Hepatocyte (in vitro differentiated cells): ENCODE measurements at regions not wholly inside any gene's neighbourhood (a gene's known extent, or its start where the extent isn't known, plus 50 kb on each side); places are given as distances from the start of the nearest gene placed in this dataset.

Source experiments
- DNase-seq: peaks from one replicate; pipeline ENCODE4 v3.0.0-alpha.2; 2016; ENCODE audit warnings: low spot score
- H2AFZ ChIP-seq: fragments of 200-600 bp; sonication (generic); 2 replicates; pipeline ENCODE4 v1.6.0; 2016; ENCODE audit warnings: antibody characterized with exemption, mild to moderate bottlenecking
- H3K27ac ChIP-seq: fragments of 200-600 bp; sonication (generic); 2 replicates; pipeline ENCODE4 v1.5.1; 2016; ENCODE audit warnings: mild to moderate bottlenecking
- H3K27me3 ChIP-seq: fragments of 200-600 bp; sonication (generic); 2 replicates; pipeline ENCODE4 v1.6.1; 2016
- H3K36me3 ChIP-seq: fragments of 200-600 bp; sonication (generic); replicated peaks from 2 replicates; pipeline ENCODE4 v1.5.1; 2016; ENCODE audit warnings: low read depth; ENCODE audit not compliant: insufficient read depth
- H3K4me1 ChIP-seq: fragments of 200-600 bp; sonication (generic); 2 replicates; pipeline ENCODE4 v1.5.1; 2016; ENCODE audit warnings: mild to moderate bottlenecking, moderate library complexity; ENCODE audit not compliant: insufficient read depth
- H3K4me2 ChIP-seq: fragments of 200-600 bp; sonication (generic); 2 replicates; pipeline ENCODE4 v1.6.0; 2016
- H3K4me3 ChIP-seq: fragments of 200-600 bp; sonication (generic); 2 replicates; pipeline ENCODE4 v1.5.1; 2016; ENCODE audit warnings: mild to moderate bottlenecking
- H3K79me2 ChIP-seq: fragments of 200-600 bp; sonication (generic); 2 replicates; pipeline ENCODE4 v1.6.0; 2017; ENCODE audit warnings: mild to moderate bottlenecking
- H3K9me2 ChIP-seq: fragments of 200-600 bp; sonication (generic); replicated peaks from 2 replicates; pipeline ENCODE4 v1.6.0; 2017; ENCODE audit warnings: mild to moderate bottlenecking; ENCODE audit not compliant: insufficient read depth
- H3K9me3 ChIP-seq: fragments of 200-600 bp; sonication (generic); 2 replicates; pipeline ENCODE4 v1.5.1; 2016; ENCODE audit warnings: low read depth, mild to moderate bottlenecking
- H4K20me1 ChIP-seq: fragments of 200-600 bp; sonication (generic); 2 replicates; pipeline ENCODE4 v1.6.0; 2016; ENCODE audit warnings: mild to moderate bottlenecking; ENCODE audit not compliant: insufficient read depth, poor library complexity, severe bottlenecking
- CTCF ChIP-seq: fragments of 200-600 bp; sonication (generic); IDR thresholded peaks from 2 replicates; pipeline ENCODE4 v1.5.1; 2016; ENCODE audit warnings: antibody characterized with exemption, mild to moderate bottlenecking; ENCODE audit not compliant: poor library complexity
- EZH2 ChIP-seq: fragments of 200-600 bp; sonication (generic); IDR thresholded peaks from 2 replicates; pipeline ENCODE4 v1.6.1; 2016; ENCODE audit warnings: antibody characterized with exemption, mild to moderate bottlenecking, borderline replicate concordance
- EZH2phosphoT487 ChIP-seq: fragments of 200-600 bp; sonication (generic); IDR thresholded peaks from one replicate; pipeline ENCODE4 v1.6.1; 2018; ENCODE audit warnings: antibody characterized with exemption, mild to moderate bottlenecking, low read depth, moderate library complexity; ENCODE audit not compliant: unreplicated experiment, severe bottlenecking
- WGBS: methylation state at CpG from one replicate; pipeline ENCODE4 v1.1.6; 2016; ENCODE audit warnings: low lambda C conversion rate; ENCODE audit errors: missing lambda C conversion rate; 5-methylcytosine and 5-hydroxymethylcytosine counted together

GRCh38 chr11:23103416-23103815 lies 243.1 kb upstream of the CCDC179 start:
- WGBS = 76% methylated on average over 2 of the region's 2 CpGs
- Histone ChIP-seq H4K20me1 (no peaks in the 10 kb centered on the region), H3K4me2 (no peak overlapping the region)

GRCh38 chr11:23111527-23111926 lies 251.3 kb upstream of the CCDC179 start:
- Histone ChIP-seq H4K20me1 (no peaks in the 10 kb centered on the region), H3K36me3 (no peaks in the 10 kb centered on the region), H3K27ac (no peak overlapping the region), H3K4me3 (no peak overlapping the region), H3K4me2 (no peak overlapping the region), H3K79me2 (no peaks in the 10 kb centered on the region), H3K9me2 (no peaks in the 10 kb centered on the region), H3K27me3 (no peaks in the 10 kb centered on the region), H3K9me3 (no peaks in the 10 kb centered on the region), H3K4me1 (no peaks in the 10 kb centered on the region), H2AFZ (no peak overlapping the region)
- no peak for DNase-seq
- WGBS = 56% methylated on average over 2 of the region's 2 CpGs
- TF ChIP-seq EZH2phosphoT487 = no peak
- no peak for TF ChIP-seq CTCF
- no peak for TF ChIP-seq EZH2

More at GRCh38 chr11:23103416-23103815, 243.1 kb upstream of the CCDC179 start:
- H3K4me1 ChIP-seq = no peaks in the 10 kb centered on the region
- no peak for TF ChIP-seq CTCF
- no peak for TF ChIP-seq EZH2
- TF ChIP-seq EZH2phosphoT487 = no peak
- H3K27me3 ChIP-seq = no peaks in the 10 kb centered on the region
- no peaks in the 10 kb centered on the region for H3K36me3 ChIP-seq
- DNase-seq = no peak
- H3K27ac ChIP-seq = no peak overlapping the region
- H3K79me2 ChIP-seq = no peaks in the 10 kb centered on the region
- no peak overlapping the region for H3K4me3 ChIP-seq
- H3K9me2 ChIP-seq = no peaks in the 10 kb centered on the region
- H3K9me3 ChIP-seq = no peaks in the 10 kb centered on the region
- H2AFZ ChIP-seq = no peak overlapping the region

DNA sequence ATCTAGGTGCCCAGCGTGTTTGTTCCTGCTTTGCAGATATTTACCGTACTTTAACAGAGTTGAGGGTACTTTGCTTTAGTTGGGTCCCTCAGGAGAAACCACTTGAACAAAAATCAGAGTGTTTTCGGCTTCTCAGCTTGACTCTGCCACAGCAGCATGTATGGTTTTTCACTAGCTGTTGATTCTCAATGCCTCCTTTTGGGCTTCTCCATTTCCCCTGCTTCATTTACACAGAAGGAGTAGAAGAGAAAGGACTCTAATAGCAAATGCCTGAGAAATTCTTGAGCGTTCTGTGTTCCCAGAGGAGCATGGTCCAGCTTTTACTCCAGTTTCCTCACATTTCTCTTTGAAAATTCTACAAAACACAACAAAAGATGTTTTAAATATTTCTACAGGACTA lies 252.1 kb upstream of the CCDC179 start:
- Histone ChIP-seq H4K20me1 (no peaks in the 10 kb centered on the region), H3K9me3 (no peaks in the 10 kb centered on the region), H3K4me3 (no peak overlapping the region), H3K9me2 (no peaks in the 10 kb centered on the region), H3K4me1 (no peaks in the 10 kb centered on the region), H3K36me3 (no peaks in the 10 kb centered on the region), H3K27me3 (no peaks in the 10 kb centered on the region), H2AFZ (no peak overlapping the region), H3K79me2 (no peaks in the 10 kb centered on the region), H3K4me2 (no peak overlapping the region), H3K27ac (no peak overlapping the region)
- no peak for TF ChIP-seq EZH2
- TF ChIP-seq CTCF = no peak
- no peak for TF ChIP-seq EZH2phosphoT487
- no peak for DNase-seq
- 68% methylated on average over 4 of the region's 4 CpGs for WGBS
